Right cardiac atrium (tissue), 5 donors: ENCODE measurements at regions not wholly inside any gene's neighbourhood (a gene's known extent, or its start where the extent isn't known, plus 50 kb on each side); places are given as distances from the start of the nearest gene placed in this dataset.

Experiments used
- ATAC-seq, 2 donors: fragments of 200-7000 bp; cut with Tn5 transposase; one replicate each; pipeline versions ENCODE4 v1.8.0 to v1.9.1; 2020; ENCODE audit warnings: moderate library complexity in 2 of 2, mild to moderate bottlenecking in 1 of 2
- DNase-seq, 3 donors: peaks; one replicate each; pipeline ENCODE4 v3.0.0-alpha.2; 2020
- H3K27ac ChIP-seq: one replicate; pipeline ENCODE4 v1.5.1; 2013; ENCODE audit warnings: mild to moderate bottlenecking, low read length, control low read depth, moderate library complexity
- H3K27me3 ChIP-seq: one replicate; pipeline ENCODE4 v1.6.1; 2013; ENCODE audit not compliant: control insufficient read depth, insufficient read depth
- H3K4me1 ChIP-seq: one replicate; pipeline ENCODE4 v1.6.1; 2013; ENCODE audit warnings: low read length; ENCODE audit not compliant: control insufficient read depth, insufficient read depth
- H3K4me3 ChIP-seq: one replicate; pipeline ENCODE4 v1.5.1; 2013; ENCODE audit warnings: low read length, control low read depth
- H3K9me3 ChIP-seq: one replicate; pipeline ENCODE4 v1.6.1; 2013; ENCODE audit warnings: low read length; ENCODE audit not compliant: control insufficient read depth
- WGBS: extraction: QIAGEN DNeasy Blood & Tissue Kit; methylation state at CpG from one replicate; pipeline ENCODE4 v1.1.7; 2013; 5-methylcytosine and 5-hydroxymethylcytosine counted together
- intact Hi-C, 4 donors: fragments of 100-400 bp; cut with DNase I; formaldehyde crosslinking; loops; one replicate each; pipeline versions ENCODE4 v1.11.0 to v1.14.0; 2022 to 2023
- donor health status: healthy with polysubstance abuse.
- donor health status: DM: no; HTN: yes; CAD: no.
- donor health status: DM: no; HTN: no; CAD: no.
- donor health status: DM: no; HTN: yes; CAD: no; lungs with severe emphysema.
- donor health status: DM: yes; HTN: yes; CAD: no.

DNA sequence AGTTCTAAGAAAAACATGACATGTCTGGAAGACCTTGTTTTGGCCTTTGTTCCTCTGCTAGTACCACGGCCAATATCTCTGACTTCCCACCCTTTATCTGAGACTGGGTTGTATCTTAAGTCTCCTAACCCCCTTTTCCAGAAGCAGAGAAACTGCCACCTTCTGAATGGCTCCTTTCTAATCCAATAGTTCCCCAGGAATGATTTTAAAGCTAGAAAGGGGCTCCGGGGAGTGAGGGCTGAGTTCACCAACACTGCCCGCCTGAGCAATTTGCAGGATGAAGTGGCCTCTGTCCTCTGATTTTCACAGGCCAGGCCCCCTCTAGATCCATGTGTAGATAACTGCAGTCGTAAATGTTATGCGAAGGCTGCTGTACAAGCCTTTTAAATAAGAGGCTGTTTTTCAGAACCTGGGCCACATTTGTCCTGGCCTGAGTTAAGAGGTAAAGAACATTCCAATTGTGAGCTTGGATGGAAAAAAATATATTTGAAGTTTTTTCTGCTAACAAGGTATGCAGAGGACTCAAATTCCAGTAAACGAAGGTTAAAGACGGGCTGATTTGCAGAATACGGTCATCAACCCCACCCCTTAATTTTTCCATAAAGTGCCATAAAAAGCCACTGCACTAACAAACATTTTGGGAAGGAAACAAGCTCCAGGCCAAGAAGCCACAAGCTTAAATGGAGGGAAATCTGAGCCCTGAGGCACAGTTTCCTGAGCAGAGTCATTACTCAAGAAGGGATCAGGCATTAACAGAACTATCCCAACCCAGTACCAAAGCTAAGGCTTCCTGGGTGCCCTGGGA, 117.0 kb upstream of the MAF start:
- Histone ChIP-seq H3K27ac (no peak overlapping the region), H3K27me3 (no peaks in the 10 kb centered on the region), H3K4me3 (no peak overlapping the region), H3K9me3 (no peaks in the 10 kb centered on the region), H3K4me1 (no peaks in the 10 kb centered on the region)
- 83% methylated on average over 8 of the region's 8 CpGs for whole genome bisulfite sequencing
- no peak for DNase-seq
- ATAC-seq: no peak
- intact Hi-C loops: no loop called here

DNA sequence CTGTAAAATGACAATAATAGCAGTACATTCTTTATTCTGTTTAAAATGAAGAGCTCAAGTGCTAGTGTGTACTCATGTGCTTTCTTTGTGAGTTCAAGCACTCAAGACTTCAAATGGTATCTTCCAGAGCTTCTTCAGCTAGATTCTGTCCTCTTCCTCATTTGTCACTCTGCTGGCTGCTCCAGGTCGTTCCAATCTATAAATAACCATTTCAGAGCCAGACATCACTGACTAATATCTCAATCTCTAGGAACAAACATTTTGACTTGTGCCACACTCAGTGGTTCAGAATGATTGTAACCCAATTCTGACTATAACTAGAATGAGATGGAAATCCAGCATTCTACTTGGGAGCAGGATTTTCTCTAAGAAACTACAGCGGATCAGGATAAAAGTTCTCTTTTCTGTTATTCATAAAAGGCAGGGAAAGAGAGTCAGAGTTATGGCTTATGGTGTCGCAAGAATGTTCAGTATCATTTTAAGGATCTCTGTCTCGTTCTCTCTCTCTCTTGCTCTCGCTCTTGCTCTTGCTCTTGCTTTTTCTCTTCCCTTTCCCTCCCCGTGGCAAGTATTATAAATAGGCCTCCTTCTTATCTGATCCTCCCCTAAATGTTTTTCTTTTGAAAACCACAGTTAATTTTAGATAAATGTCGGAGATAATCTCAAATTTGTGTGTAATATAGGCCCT, 116.3 kb upstream of the MAF start:
- DNase-seq: no peak
- no peak overlapping the region for H3K4me3 ChIP-seq
- WGBS: 58% methylated on average over 7 of the region's 7 CpGs
- H3K9me3 ChIP-seq: no peaks in the 10 kb centered on the region
- H3K4me1 ChIP-seq: no peaks in the 10 kb centered on the region
- no peak for ATAC-seq
- no peaks in the 10 kb centered on the region for H3K27me3 ChIP-seq
- H3K27ac ChIP-seq: no peak overlapping the region
- intact Hi-C loops: no loop called here

DNA sequence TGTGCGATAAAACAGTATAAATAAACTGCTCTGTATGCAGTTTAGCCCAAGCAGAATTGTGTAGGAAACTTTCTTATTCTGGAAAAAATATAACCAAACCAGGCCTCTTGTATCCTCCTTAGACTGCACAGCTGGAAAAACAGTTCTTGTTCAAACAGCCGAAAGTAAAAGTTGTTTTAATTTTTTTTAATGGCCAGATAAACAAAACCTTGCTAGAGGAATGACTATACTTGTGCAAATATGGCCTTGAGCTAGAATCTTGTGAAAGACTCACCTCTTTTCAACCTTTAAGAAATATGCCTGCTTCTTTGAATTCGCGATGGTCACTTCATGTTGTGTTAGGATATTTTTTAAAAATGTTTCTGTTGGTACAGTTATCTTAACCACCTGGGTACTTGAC, 114.5 kb upstream of the MAF start:
- 84% methylated on average over 4 of the region's 4 CpGs for WGBS
- H3K27ac ChIP-seq: no peak overlapping the region
- ATAC-seq (no peak), DNase-seq (no peak)
- intact Hi-C loops: no loop called here
- no peaks in the 10 kb centered on the region for H3K27me3 ChIP-seq
- H3K4me1 ChIP-seq: no peaks in the 10 kb centered on the region
- H3K4me3 ChIP-seq: no peak overlapping the region
- no peaks in the 10 kb centered on the region for H3K9me3 ChIP-seq

DNA sequence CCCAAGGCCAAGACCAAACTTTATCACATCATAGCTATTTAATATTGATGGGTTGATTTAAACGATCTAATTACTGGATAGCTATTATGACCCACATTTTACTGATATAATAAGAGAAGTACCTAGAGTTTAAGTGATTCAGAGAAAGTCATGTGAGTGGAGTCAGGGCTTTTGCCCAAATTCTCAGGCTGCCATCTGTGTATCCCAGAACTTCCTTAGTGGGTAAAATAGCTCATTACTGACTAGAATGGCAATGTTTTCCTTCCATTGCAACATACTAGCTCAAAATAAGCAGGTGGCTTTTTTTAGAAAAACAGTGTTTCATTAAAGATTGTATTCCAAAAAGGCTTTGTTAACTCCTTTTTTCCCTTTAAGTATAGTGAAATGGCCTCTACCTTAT, 113.9 kb upstream of the MAF start:
- intact Hi-C loops: no loop called here
- ATAC-seq: no peak
- Histone ChIP-seq H3K4me3 (no peak overlapping the region), H3K9me3 (no peaks in the 10 kb centered on the region), H3K27me3 (no peaks in the 10 kb centered on the region), H3K27ac (no peak overlapping the region), H3K4me1 (no peaks in the 10 kb centered on the region)
- WGBS: 87% methylated on average over 1 of the region's 1 CpG
- no peak for DNase-seq

DNA sequence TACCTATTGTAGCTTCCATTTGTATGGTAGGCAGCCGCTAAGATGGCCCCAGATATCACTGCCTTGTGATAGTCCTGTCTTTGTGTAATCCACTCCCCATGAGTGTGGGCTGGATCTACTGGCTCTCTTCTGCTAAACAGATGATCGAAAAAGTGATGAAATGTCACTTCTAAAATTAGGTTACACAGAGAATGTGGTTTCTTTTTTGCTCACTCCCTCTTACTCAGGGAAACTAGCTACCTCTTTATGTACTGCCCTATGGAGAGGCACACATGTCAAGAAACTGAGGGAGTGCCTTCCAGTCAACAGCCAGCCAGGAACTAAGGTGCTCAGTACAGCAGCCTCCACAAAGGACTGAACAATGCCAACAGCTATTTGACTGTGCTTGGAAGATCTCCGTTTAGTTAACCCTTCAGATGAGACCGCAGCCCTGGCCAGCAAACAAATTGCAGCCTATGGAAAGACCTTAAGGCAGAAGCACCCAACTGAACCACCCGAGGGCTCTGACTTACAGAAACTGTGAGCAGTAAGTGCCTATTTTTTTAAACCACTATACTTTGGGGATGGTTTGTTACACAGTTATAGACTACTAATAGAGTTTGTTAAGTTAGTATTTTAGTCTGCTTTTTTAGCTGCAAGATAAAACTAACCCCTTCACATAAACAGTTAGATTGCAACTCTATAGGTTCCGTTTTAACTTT, 113.2 kb upstream of the MAF start:
- no peaks in the 10 kb centered on the region for H3K9me3 ChIP-seq
- H3K27me3 ChIP-seq: no peaks in the 10 kb centered on the region
- no peak overlapping the region for H3K27ac ChIP-seq
- whole genome bisulfite sequencing: 93% methylated on average over 6 of the region's 6 CpGs
- ATAC-seq (no peak), DNase-seq (no peak)
- H3K4me1 ChIP-seq: no peaks in the 10 kb centered on the region
- intact Hi-C loops: no loop called here
- H3K4me3 ChIP-seq: no peak overlapping the region

DNA sequence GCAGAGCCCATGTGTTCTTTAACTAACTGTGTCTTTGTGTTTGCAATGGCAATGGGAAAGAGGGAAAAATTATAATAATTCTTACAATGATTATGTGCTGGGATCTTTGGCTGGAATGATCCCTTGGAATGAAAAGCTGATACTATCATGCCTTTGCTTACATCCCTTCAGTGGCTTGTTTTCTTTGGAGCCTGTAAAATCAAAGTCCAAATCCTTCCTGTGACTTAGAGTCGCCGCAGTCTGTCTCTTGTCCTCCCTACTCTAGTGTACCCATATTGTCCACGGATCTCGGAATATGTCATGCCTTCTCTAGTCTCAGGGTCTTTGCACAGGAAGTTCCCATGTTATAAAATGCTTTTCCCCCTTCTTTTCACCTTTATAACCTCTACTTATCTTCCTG, 111.7 kb upstream of the MAF start:
- DNase-seq (no peak), ATAC-seq (no peak)
- no peaks in the 10 kb centered on the region for H3K9me3 ChIP-seq
- no peaks in the 10 kb centered on the region for H3K4me1 ChIP-seq
- no peak overlapping the region for H3K4me3 ChIP-seq
- WGBS: 73% methylated on average over 4 of the region's 4 CpGs
- intact Hi-C loops: no loop called here
- H3K27ac ChIP-seq: no peak overlapping the region
- no peaks in the 10 kb centered on the region for H3K27me3 ChIP-seq

DNA sequence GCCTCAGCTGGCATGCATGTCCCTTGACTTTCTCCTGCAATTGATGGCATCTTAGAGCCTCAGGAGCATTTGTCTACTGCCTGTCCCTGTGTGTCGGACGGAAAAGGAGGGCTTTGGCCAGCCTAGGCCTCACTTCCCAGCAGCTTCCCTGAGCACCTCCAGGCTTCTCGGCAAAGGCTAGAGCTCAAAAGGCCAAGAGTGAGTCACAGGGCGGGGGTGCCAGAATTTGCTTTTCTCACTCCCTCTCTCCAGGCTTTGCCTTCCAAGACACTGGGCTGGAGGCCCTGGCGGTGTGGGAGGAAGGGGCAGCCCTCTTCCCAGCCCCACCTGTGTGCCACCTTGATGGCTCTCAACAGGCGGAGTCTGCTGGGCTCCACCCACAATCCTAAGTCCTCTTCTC, 107.3 kb upstream of the MAF start:
- intact Hi-C loops: no loop called here
- H3K27me3 ChIP-seq: no peaks in the 10 kb centered on the region
- ATAC-seq: peak; percentile 94
- DNase-seq: peak; percentile 85 to 90 (median 85)
- H3K27ac ChIP-seq: no peak overlapping the region
- 72% methylated on average over 6 of the region's 6 CpGs for WGBS
- H3K4me3 ChIP-seq: no peak overlapping the region
- no peaks in the 10 kb centered on the region for H3K4me1 ChIP-seq
- no peaks in the 10 kb centered on the region for H3K9me3 ChIP-seq

DNA sequence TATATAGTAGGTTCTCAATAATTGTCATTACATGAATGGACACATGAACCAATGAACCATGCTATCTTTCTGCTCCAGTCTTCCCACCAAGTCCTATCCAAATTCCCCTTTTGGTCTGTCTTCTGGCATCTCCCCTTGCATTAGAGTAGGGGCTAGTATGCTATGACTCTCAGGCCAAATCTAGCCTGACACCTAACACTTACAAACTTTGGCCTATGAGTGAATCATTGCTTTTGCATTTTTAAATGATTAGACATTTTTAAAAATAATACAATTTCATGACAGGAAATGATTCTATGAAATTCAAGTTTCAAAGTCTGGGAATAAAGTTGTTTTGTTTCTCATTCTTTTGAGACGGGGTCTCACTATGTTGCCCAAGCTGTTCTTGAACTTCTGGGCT, 102.5 kb upstream of the MAF start:
- WGBS: 97% methylated on average over 1 of the region's 1 CpG
- Histone ChIP-seq H3K9me3 (no peaks in the 10 kb centered on the region), H3K27ac (no peak overlapping the region), H3K4me3 (no peak overlapping the region), H3K27me3 (no peaks in the 10 kb centered on the region), H3K4me1 (no peaks in the 10 kb centered on the region)
- ATAC-seq (no peak), DNase-seq (no peak)
- intact Hi-C loops: no loop called here

DNA sequence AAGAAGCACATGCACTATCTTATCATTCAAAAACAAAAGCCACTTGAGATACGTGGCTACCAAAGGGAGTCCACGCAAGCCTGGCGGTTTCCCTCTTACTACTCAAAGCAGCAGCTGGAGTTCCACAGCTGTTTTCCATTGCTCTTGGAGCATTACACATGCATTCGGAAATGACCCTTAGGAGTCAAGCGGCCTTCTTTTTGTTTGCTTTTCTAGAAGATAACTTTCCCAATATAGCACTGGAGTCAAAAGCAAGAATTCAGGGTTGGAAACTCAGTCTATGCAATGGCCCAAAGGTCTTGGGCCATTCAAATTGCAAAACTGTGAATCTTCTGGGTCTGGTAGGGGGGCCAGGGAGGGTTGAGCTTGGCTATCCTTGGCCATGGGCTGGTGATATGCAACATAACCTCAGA, 97.8 kb upstream of the MAF start:
- Histone ChIP-seq H3K27ac (no peak overlapping the region), H3K9me3 (no peaks in the 10 kb centered on the region), H3K4me3 (no peak overlapping the region), H3K27me3 (no peaks in the 10 kb centered on the region), H3K4me1 (no peaks in the 10 kb centered on the region)
- WGBS: 36% methylated on average over 5 of the region's 5 CpGs
- ATAC-seq: peak; percentile 92 to 93
- DNase-seq: peak; percentile 62 to 79 (median 76)
- intact Hi-C loops: no loop called here

DNA sequence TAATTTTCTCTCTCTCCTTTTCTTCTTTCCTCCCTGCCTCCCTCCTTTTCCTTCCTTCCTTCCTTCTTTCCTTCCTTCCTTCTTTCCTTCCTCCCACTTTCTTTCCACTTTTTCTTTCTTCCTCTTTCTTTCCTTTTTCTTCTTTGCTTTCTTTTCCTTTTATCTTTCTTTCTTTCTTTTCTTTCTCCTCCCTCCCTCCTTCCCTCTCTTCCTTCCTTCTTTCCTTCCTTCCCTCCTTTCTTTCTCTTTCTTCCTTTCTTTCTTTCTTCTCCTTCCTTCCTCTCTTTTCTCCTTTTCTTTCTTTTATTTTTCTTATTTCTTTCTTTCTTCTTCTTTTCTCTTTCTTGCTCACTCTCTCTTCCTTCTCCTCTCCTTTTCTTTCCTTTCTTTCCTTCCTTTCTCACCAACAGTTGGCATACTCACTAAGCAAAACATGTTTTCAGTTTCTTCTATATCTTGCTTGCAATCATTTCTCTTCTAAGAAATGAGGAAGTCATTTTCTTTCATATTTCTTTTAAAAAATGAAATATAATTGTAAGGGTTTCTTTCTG, 97.1 kb upstream of the MAF start:
- no peaks in the 10 kb centered on the region for H3K4me1 ChIP-seq
- DNase-seq (no peak), ATAC-seq (no peak)
- intact Hi-C loops: no loop called here
- H3K4me3 ChIP-seq: no peak overlapping the region
- H3K9me3 ChIP-seq: no peaks in the 10 kb centered on the region
- H3K27ac ChIP-seq: no peak overlapping the region
- H3K27me3 ChIP-seq: no peaks in the 10 kb centered on the region

DNA sequence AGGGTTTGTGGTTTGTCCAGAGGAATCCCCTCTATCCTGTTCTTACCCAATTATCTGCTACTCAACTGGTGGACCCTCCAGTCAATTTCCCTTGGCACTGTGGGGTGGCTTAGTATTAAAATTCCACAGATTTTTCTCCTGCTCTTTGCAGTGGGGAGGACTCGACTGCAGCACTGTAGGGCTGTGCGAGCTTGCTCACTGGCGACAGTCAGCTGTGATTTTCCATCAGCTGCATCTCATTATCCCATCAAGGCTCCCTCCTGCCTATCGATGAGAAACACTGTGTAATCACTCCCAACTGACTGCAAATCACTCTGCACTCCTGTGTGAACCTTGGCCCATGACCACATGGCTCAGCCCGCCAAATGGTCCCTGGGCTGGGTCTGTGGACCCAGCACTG, 90.5 kb upstream of the MAF start:
- no peak for DNase-seq
- H3K27ac ChIP-seq: no peak overlapping the region
- 64% methylated on average over 5 of the region's 5 CpGs for WGBS
- no peaks in the 10 kb centered on the region for H3K4me1 ChIP-seq
- no peak for ATAC-seq
- H3K4me3 ChIP-seq: no peak overlapping the region
- intact Hi-C loops: no loop called here
- no peaks in the 10 kb centered on the region for H3K9me3 ChIP-seq
- no peaks in the 10 kb centered on the region for H3K27me3 ChIP-seq
